ENCODE measurements at regions not wholly inside any gene's neighbourhood (a gene's known extent, or its start where the extent isn't known, plus 50 kb on each side); places are given as distances from the start of the nearest gene placed in this dataset.

DNA sequence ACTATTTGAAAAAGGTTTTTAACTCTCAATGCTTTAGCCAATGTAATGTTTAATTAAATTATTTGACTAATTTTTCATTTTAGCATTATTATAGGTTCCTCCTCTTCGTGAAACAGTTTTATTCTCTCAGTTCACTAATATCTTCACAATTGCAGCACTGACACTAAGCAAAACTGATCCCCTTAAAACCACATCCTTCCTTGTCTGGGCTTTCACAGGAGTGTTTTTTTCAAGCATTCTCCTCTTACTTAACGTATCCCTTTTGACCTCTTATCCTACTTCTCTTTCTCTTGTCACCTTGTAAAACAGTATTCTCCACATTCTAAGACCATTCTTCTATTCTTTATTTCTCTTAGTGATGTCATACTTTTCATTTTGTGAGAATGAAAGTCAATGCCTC is 112.8 kb downstream of the DSC3 start:
- no peak for TF ChIP-seq POLR2A (IDR thresholded peaks at IDR 0.05)
- TF ChIP-seq CTCF (IDR thresholded peaks at IDR 0.05) = no peak
